SK-N-SH treated with all-trans-retinoic acid at 6 μM for 48 hours (cell line): ENCODE measurements at regions not wholly inside any gene's neighbourhood (a gene's known extent, or its start where the extent isn't known, plus 50 kb on each side); places are given as distances from the start of the nearest gene placed in this dataset.

Experiments used
- ATAC-seq: fragments of 200-7000 bp; cut with Tn5 transposase; 3 replicates; pipeline ENCODE4 v1.9.1; 2020; ENCODE audit warnings: mild to moderate bottlenecking, moderate library complexity
- ARNTL ChIP-seq: fragments of 450-650 bp; formaldehyde crosslinking; IDR thresholded peaks from 2 replicates; pipeline ENCODE4 v1.5.0; 2020; ENCODE audit warnings: low read depth, mild to moderate bottlenecking, moderate library complexity, borderline replicate concordance
- BACH2 ChIP-seq: fragments of 250-450 bp; sonication (Bioruptor Pico); IDR thresholded peaks from 2 replicates; pipeline ENCODE4 v1.9.0; 2021; ENCODE audit warnings: mild to moderate bottlenecking, borderline replicate concordance
- CREB5 ChIP-seq: fragments of 250-450 bp; sonication (Bioruptor Pico); IDR thresholded peaks from 2 replicates; pipeline ENCODE4 v1.5.1; 2020; ENCODE audit warnings: low read depth, mild to moderate bottlenecking, moderate library complexity
- CSDC2 ChIP-seq: fragments of 250-450 bp; sonication (Bioruptor Pico); IDR thresholded peaks from 2 replicates; pipeline ENCODE4 v1.5.0; 2020; ENCODE audit warnings: mild to moderate bottlenecking, moderate library complexity
- ESRRG ChIP-seq: fragments of 250-450 bp; sonication (Bioruptor Pico); IDR thresholded peaks from 2 replicates; pipeline ENCODE4 v1.6.1; 2021; ENCODE audit warnings: mild to moderate bottlenecking
- ISL1 ChIP-seq: fragments of 250-450 bp; sonication (Bioruptor Pico); IDR thresholded peaks from 2 replicates; pipeline ENCODE4 v2.1.2; 2022; ENCODE audit warnings: mild to moderate bottlenecking, moderate library complexity
- OSR1 ChIP-seq: fragments of 250-450 bp; sonication (Bioruptor Pico); IDR thresholded peaks from 2 replicates; pipeline ENCODE4 v1.8.0; 2022; ENCODE audit warnings: moderate library complexity, mild to moderate bottlenecking, inconsistent platforms
- PATZ1 ChIP-seq: fragments of 250-450 bp; sonication (Bioruptor Pico); IDR thresholded peaks from 2 replicates; pipeline ENCODE4 v1.8.0; 2020; ENCODE audit warnings: mild to moderate bottlenecking, moderate library complexity, borderline replicate concordance
- POU6F1 ChIP-seq: fragments of 250-450 bp; sonication (Bioruptor Pico); IDR thresholded peaks from 2 replicates; pipeline ENCODE4 v1.8.0; 2021; ENCODE audit warnings: low read depth, mild to moderate bottlenecking, moderate library complexity, borderline replicate concordance
- PPARA ChIP-seq: fragments of 250-450 bp; sonication (Bioruptor Pico); IDR thresholded peaks from 2 replicates; pipeline ENCODE4 v1.5.0; 2020; ENCODE audit warnings: mild to moderate bottlenecking, borderline replicate concordance
- RARB ChIP-seq: fragments of 250-450 bp; sonication (Bioruptor Pico); IDR thresholded peaks from 2 replicates; pipeline ENCODE4 v1.8.0; 2021; ENCODE audit warnings: mild to moderate bottlenecking, moderate library complexity
- SNAI2 ChIP-seq: fragments of 250-450 bp; sonication (Bioruptor Pico); IDR thresholded peaks from 2 replicates; pipeline ENCODE4 v1.5.0; 2020; ENCODE audit warnings: mild to moderate bottlenecking, moderate library complexity
- TCF4 ChIP-seq: fragments of 250-450 bp; sonication (Bioruptor Pico); IDR thresholded peaks from 2 replicates; pipeline ENCODE4 v1.8.0; 2021; ENCODE audit warnings: mild to moderate bottlenecking, moderate library complexity, borderline replicate concordance
- TOX ChIP-seq: fragments of 250-450 bp; sonication (Bioruptor Pico); IDR thresholded peaks from 2 replicates; pipeline ENCODE4 v1.8.0; 2021; ENCODE audit warnings: mild to moderate bottlenecking, moderate library complexity, borderline replicate concordance
- TSHZ2 ChIP-seq: fragments of 250-450 bp; sonication (Bioruptor Pico); IDR thresholded peaks from 2 replicates; pipeline ENCODE4 v1.5.0; 2020; ENCODE audit warnings: mild to moderate bottlenecking, moderate library complexity
- ZC3H10 ChIP-seq: fragments of 250-450 bp; sonication (Bioruptor Pico); IDR thresholded peaks from 2 replicates; pipeline ENCODE4 v1.5.1; 2021; ENCODE audit warnings: mild to moderate bottlenecking, moderate library complexity
- ZFP3 ChIP-seq: fragments of 250-450 bp; sonication (Bioruptor Pico); IDR thresholded peaks from 2 replicates; pipeline ENCODE4 v1.5.0; 2020; ENCODE audit warnings: mild to moderate bottlenecking, moderate library complexity
- ZFP30 ChIP-seq: fragments of 450-650 bp; formaldehyde crosslinking; IDR thresholded peaks from 2 replicates; pipeline ENCODE4 v1.5.0; 2022; ENCODE audit warnings: mild to moderate bottlenecking, moderate library complexity
- ZNF70 ChIP-seq: fragments of 450-650 bp; formaldehyde crosslinking; IDR thresholded peaks from 2 replicates; pipeline ENCODE4 v1.5.0; 2020; ENCODE audit warnings: mild to moderate bottlenecking, moderate library complexity
- TF ChIP-seq, protein P1 (sequence below): fragments of 250-450 bp; sonication (Bioruptor Pico); IDR thresholded peaks from 2 replicates; pipeline ENCODE4 v1.5.1; 2021; ENCODE audit warnings: mild to moderate bottlenecking, moderate library complexity

GRCh38 chr21:36542312-36543101 lies 62.6 kb upstream of the CLDN14 start (continued):
- TF ChIP-seq PPARA (CRISPR knock-in tag) = no peak
- no peak for TF ChIP-seq PATZ1
- no peak for TF ChIP-seq CREB5 (CRISPR knock-in tag)
- no peak for TF ChIP-seq TOX (CRISPR knock-in tag)
- TF ChIP-seq, all 23 proteins: peak for 0

DNA sequence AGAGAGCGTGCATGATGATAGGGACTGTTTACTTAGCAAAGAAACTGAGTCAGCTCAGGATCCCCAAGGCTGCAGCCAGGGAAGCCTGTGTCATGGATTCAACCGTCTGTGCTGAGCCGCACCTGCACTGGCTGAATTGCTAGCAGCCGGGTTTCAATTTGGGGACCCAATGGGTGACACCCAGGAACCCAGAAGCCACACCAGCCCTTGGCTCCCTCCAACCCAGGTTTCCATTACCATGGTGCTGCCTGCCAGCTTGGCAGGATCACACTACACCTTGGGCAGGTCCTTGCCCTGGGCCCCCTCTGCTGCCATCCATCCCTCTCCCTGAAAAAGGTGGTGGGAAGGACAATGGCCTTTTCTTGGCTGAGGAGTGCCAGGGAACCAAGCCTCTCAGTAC lies 64.0 kb upstream of the CLDN14 start:
- ATAC-seq = no peak
- TF ChIP-seq TSHZ2 (CRISPR knock-in tag) (no peak), ARNTL (CRISPR knock-in tag) (no peak), BACH2 (CRISPR knock-in tag) (no peak), OSR1 (no peak), ISL1 (no peak), ESRRG (CRISPR knock-in tag) (no peak), ZNF70 (no peak), POU6F1 (CRISPR knock-in tag) (no peak), TCF4 (no peak), CSDC2 (CRISPR knock-in tag) (no peak), TOX (CRISPR knock-in tag) (no peak), ZC3H10 (no peak), RARB (CRISPR knock-in tag) (no peak), ZFP3 (CRISPR knock-in tag) (no peak), PATZ1 (no peak), PPARA (CRISPR knock-in tag) (no peak), SNAI2 (CRISPR knock-in tag) (no peak), ZFP30 (CRISPR knock-in tag) (no peak)
- TF ChIP-seq, protein P1, sequence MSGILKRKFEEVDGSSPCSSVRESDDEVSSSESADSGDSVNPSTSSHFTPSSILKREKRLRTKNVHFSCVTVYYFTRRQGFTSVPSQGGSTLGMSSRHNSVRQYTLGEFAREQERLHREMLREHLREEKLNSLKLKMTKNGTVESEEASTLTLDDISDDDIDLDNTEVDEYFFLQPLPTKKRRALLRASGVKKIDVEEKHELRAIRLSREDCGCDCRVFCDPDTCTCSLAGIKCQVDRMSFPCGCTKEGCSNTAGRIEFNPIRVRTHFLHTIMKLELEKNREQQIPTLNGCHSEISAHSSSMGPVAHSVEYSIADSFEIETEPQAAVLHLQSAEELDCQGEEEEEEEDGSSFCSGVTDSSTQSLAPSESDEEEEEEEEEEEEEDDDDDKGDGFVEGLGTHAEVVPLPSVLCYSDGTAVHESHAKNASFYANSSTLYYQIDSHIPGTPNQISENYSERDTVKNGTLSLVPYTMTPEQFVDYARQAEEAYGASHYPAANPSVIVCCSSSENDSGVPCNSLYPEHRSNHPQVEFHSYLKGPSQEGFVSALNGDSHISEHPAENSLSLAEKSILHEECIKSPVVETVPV = no peak
